Testis (tissue), 2 donors: ENCODE measurements at regions not wholly inside any gene's neighbourhood (a gene's known extent, or its start where the extent isn't known, plus 50 kb on each side); places are given as distances from the start of the nearest gene placed in this dataset.

ENCODE experiments used
- POLR2A ChIP-seq: fragments of 450-650 bp; IDR thresholded peaks from one replicate; pipeline ENCODE4 v1.6.1; 2017; ENCODE audit warnings: antibody characterized with exemption, mild to moderate bottlenecking, moderate library complexity
- TF ChIP-seq, protein P1 (sequence below), 3 experiments: fragments of 450-650 bp in 2 of 3; fragments of 200-600 bp in 1 of 3; sonication (generic) in 1 of 3; IDR thresholded peaks; one replicate each; pipeline ENCODE4 v1.5.1; 2016 to 2019; ENCODE audit warnings: antibody characterized with exemption in 3 of 3, mild to moderate bottlenecking in 2 of 3, moderate library complexity in 1 of 3

GRCh38 chr4:141350122-141350905 lies 129.6 kb downstream of the ZNF330 start:
- no peak for TF ChIP-seq POLR2A
- TF ChIP-seq, protein P1, sequence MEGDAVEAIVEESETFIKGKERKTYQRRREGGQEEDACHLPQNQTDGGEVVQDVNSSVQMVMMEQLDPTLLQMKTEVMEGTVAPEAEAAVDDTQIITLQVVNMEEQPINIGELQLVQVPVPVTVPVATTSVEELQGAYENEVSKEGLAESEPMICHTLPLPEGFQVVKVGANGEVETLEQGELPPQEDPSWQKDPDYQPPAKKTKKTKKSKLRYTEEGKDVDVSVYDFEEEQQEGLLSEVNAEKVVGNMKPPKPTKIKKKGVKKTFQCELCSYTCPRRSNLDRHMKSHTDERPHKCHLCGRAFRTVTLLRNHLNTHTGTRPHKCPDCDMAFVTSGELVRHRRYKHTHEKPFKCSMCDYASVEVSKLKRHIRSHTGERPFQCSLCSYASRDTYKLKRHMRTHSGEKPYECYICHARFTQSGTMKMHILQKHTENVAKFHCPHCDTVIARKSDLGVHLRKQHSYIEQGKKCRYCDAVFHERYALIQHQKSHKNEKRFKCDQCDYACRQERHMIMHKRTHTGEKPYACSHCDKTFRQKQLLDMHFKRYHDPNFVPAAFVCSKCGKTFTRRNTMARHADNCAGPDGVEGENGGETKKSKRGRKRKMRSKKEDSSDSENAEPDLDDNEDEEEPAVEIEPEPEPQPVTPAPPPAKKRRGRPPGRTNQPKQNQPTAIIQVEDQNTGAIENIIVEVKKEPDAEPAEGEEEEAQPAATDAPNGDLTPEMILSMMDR (IDR thresholded peaks at IDR 0.05) = no peak
